H1 (cell line): ENCODE measurements at regions not wholly inside any gene's neighbourhood (a gene's known extent, or its start where the extent isn't known, plus 50 kb on each side); places are given as distances from the start of the nearest gene placed in this dataset.

Experiments used
- FOSL1 ChIP-seq: IDR thresholded peaks from 2 replicates; pipeline ENCODE4 v1.6.1; 2011; ENCODE audit warnings: mild to moderate bottlenecking, low read depth, low read length, moderate library complexity; ENCODE audit not compliant: insufficient read depth
- RAD21 ChIP-seq, 2 experiments: IDR thresholded peaks in 1 of 2; conservative IDR thresholded peaks in 1 of 2; 2 replicates each; pipeline ENCODE4 v1.6.1; 2011; ENCODE audit warnings: low read depth in 2 of 2, low read length in 2 of 2, improper control_type of control experiment in 1 of 2, inconsistent platforms in 1 of 2, mild to moderate bottlenecking in 1 of 2, moderate library complexity in 1 of 2
- RFX5 ChIP-seq: IDR thresholded peaks from 2 replicates; pipeline ENCODE4 v1.6.1; 2011; ENCODE audit warnings: low read depth, low read length, improper control_type of control experiment, borderline replicate concordance
- RXRA ChIP-seq: IDR thresholded peaks from 2 replicates; pipeline ENCODE4 v1.6.1; 2011; ENCODE audit warnings: low read depth, mild to moderate bottlenecking, low read length, moderate library complexity; ENCODE audit not compliant: insufficient read depth
- SUZ12 ChIP-seq: fragments of 200-600 bp; sonication (generic); IDR thresholded peaks from 2 replicates; pipeline ENCODE4 v1.6.1; 2012; ENCODE audit warnings: mild to moderate bottlenecking, inconsistent platforms, low read length, moderate library complexity, mixed read lengths
- YY1 ChIP-seq: IDR thresholded peaks from 2 replicates; pipeline ENCODE4 v1.6.1; 2011; ENCODE audit warnings: low read depth, mild to moderate bottlenecking, low read length
- ZNF274 ChIP-seq: IDR thresholded peaks from 2 replicates; pipeline ENCODE4 v1.7.0; 2012; ENCODE audit warnings: low read length, borderline replicate concordance; ENCODE audit errors: extremely low read depth
- TF ChIP-seq, protein P1 (sequence below): fragments of 300-600 bp; sonication (generic); IDR thresholded peaks from 2 replicates; pipeline ENCODE4 v1.7.1; 2012; ENCODE audit warnings: low read length, moderate library complexity, mild to moderate bottlenecking, inconsistent platforms; ENCODE audit not compliant: insufficient replicate concordance
- TF ChIP-seq, protein P2 (sequence below): IDR thresholded peaks from 2 replicates; pipeline ENCODE4 v1.6.1; 2011; ENCODE audit warnings: low read length, improper control_type of control experiment

DNA sequence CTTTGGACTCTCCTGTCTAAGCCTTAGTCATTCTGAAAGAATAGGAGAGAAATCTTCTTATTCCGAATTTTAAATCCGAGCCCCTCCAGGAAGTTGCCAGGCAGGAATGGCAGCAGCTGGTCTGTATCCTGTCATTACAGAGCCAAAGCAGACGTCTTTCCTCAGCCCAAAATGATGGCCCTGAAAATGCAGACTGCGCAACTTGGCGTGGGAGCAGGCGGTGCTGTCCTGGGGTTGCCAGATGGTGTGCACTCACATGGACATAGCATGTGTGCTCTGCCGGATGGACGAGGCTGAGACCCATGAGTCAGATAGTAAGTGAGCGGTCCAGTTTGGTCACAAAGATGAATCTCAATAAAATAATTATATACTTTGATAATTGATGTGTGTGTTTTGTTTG, 410.4 kb downstream of the KCTD16 start (continued):
- TF ChIP-seq, protein P1, sequence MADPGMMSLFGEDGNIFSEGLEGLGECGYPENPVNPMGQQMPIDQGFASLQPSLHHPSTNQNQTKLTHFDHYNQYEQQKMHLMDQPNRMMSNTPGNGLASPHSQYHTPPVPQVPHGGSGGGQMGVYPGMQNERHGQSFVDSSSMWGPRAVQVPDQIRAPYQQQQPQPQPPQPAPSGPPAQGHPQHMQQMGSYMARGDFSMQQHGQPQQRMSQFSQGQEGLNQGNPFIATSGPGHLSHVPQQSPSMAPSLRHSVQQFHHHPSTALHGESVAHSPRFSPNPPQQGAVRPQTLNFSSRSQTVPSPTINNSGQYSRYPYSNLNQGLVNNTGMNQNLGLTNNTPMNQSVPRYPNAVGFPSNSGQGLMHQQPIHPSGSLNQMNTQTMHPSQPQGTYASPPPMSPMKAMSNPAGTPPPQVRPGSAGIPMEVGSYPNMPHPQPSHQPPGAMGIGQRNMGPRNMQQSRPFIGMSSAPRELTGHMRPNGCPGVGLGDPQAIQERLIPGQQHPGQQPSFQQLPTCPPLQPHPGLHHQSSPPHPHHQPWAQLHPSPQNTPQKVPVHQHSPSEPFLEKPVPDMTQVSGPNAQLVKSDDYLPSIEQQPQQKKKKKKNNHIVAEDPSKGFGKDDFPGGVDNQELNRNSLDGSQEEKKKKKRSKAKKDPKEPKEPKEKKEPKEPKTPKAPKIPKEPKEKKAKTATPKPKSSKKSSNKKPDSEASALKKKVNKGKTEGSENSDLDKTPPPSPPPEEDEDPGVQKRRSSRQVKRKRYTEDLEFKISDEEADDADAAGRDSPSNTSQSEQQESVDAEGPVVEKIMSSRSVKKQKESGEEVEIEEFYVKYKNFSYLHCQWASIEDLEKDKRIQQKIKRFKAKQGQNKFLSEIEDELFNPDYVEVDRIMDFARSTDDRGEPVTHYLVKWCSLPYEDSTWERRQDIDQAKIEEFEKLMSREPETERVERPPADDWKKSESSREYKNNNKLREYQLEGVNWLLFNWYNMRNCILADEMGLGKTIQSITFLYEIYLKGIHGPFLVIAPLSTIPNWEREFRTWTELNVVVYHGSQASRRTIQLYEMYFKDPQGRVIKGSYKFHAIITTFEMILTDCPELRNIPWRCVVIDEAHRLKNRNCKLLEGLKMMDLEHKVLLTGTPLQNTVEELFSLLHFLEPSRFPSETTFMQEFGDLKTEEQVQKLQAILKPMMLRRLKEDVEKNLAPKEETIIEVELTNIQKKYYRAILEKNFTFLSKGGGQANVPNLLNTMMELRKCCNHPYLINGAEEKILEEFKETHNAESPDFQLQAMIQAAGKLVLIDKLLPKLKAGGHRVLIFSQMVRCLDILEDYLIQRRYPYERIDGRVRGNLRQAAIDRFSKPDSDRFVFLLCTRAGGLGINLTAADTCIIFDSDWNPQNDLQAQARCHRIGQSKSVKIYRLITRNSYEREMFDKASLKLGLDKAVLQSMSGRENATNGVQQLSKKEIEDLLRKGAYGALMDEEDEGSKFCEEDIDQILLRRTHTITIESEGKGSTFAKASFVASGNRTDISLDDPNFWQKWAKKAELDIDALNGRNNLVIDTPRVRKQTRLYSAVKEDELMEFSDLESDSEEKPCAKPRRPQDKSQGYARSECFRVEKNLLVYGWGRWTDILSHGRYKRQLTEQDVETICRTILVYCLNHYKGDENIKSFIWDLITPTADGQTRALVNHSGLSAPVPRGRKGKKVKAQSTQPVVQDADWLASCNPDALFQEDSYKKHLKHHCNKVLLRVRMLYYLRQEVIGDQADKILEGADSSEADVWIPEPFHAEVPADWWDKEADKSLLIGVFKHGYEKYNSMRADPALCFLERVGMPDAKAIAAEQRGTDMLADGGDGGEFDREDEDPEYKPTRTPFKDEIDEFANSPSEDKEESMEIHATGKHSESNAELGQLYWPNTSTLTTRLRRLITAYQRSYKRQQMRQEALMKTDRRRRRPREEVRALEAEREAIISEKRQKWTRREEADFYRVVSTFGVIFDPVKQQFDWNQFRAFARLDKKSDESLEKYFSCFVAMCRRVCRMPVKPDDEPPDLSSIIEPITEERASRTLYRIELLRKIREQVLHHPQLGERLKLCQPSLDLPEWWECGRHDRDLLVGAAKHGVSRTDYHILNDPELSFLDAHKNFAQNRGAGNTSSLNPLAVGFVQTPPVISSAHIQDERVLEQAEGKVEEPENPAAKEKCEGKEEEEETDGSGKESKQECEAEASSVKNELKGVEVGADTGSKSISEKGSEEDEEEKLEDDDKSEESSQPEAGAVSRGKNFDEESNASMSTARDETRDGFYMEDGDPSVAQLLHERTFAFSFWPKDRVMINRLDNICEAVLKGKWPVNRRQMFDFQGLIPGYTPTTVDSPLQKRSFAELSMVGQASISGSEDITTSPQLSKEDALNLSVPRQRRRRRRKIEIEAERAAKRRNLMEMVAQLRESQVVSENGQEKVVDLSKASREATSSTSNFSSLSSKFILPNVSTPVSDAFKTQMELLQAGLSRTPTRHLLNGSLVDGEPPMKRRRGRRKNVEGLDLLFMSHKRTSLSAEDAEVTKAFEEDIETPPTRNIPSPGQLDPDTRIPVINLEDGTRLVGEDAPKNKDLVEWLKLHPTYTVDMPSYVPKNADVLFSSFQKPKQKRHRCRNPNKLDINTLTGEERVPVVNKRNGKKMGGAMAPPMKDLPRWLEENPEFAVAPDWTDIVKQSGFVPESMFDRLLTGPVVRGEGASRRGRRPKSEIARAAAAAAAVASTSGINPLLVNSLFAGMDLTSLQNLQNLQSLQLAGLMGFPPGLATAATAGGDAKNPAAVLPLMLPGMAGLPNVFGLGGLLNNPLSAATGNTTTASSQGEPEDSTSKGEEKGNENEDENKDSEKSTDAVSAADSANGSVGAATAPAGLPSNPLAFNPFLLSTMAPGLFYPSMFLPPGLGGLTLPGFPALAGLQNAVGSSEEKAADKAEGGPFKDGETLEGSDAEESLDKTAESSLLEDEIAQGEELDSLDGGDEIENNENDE, result no peak
- TF ChIP-seq FOSL1 (no peak), RFX5 (no peak), RXRA (no peak), ZNF274 (no peak), YY1 (no peak), SUZ12 (no peak), RAD21 (IDR thresholded peaks at IDR 0.05 in 1 of 2, conservative IDR thresholded peaks at IDR 0.05 in 1 of 2; ENCODE audit: low read depth in 2 of 2, low read length in 2 of 2) (no peak)
- TF ChIP-seq, protein P2, sequence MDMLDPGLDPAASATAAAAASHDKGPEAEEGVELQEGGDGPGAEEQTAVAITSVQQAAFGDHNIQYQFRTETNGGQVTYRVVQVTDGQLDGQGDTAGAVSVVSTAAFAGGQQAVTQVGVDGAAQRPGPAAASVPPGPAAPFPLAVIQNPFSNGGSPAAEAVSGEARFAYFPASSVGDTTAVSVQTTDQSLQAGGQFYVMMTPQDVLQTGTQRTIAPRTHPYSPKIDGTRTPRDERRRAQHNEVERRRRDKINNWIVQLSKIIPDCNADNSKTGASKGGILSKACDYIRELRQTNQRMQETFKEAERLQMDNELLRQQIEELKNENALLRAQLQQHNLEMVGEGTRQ, result no peak
